ENCODE measurements at regions not wholly inside any gene's neighbourhood (a gene's known extent, or its start where the extent isn't known, plus 50 kb on each side); places are given as distances from the start of the nearest gene placed in this dataset.

DNA sequence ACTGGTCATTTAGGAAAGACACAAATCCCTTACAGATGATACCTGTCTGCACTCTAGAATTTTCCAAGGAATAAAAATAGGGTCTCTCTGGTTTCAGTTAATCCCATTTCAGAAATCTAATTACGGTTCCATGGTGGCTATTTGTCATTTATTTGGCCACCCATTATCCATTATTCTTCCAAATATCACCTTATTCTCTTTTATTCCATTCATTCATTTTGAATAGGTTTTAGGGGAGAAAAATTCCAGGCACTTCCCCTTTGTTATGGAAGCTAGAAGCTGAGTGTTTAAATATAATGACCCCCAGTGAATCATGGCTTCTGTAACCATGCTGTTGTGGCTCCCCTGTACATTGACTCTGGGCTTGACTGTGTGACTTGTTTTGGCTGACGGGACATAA is 420.8 kb upstream of the DPH6 start:
- TF ChIP-seq POLR2AphosphoS5 (IDR thresholded peaks at IDR 0.05): no peak
- TF ChIP-seq, protein P1, sequence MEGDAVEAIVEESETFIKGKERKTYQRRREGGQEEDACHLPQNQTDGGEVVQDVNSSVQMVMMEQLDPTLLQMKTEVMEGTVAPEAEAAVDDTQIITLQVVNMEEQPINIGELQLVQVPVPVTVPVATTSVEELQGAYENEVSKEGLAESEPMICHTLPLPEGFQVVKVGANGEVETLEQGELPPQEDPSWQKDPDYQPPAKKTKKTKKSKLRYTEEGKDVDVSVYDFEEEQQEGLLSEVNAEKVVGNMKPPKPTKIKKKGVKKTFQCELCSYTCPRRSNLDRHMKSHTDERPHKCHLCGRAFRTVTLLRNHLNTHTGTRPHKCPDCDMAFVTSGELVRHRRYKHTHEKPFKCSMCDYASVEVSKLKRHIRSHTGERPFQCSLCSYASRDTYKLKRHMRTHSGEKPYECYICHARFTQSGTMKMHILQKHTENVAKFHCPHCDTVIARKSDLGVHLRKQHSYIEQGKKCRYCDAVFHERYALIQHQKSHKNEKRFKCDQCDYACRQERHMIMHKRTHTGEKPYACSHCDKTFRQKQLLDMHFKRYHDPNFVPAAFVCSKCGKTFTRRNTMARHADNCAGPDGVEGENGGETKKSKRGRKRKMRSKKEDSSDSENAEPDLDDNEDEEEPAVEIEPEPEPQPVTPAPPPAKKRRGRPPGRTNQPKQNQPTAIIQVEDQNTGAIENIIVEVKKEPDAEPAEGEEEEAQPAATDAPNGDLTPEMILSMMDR (IDR thresholded peaks at IDR 0.05): no peak

Measured in gastroesophageal sphincter (tissue), 3 donors.